Activated CD4-positive, alpha-beta T cell treated with anti-CD3 and anti-CD28 coated beads, Interleukin-10, Interleukin-2, amounts not matched to agents 100 ng/mL and 50 ng/mL, durations not matched to agents 16 hours and 8 hours (primary cell): ENCODE measurements at regions not wholly inside any gene's neighbourhood (a gene's known extent, or its start where the extent isn't known, plus 50 kb on each side); places are given as distances from the start of the nearest gene placed in this dataset.
A peak's percentile ranks its signal among the peaks of the same experiment; 100 is the strongest.

ENCODE experiments used
- DNase-seq: peaks from one replicate; pipeline ENCODE4 v3.0.0-alpha.2; 2020

GRCh38 chr6:156402227-156402626 is 375.0 kb upstream of the ARID1B start:
- no peak for DNase-seq

GRCh38 chr6:156400487-156400886 is 376.7 kb upstream of the ARID1B start:
- DNase-seq: no peak

- DNase-seq: no peak
Observed at GRCh38 chr6:156398966-156399365, 378.2 kb upstream of the ARID1B start.

- no peak for DNase-seq
Observed at GRCh38 chr6:156398371-156398770, 378.8 kb upstream of the ARID1B start.

- no peak for DNase-seq
Observed at GRCh38 chr6:156396791-156397418, 380.3 kb upstream of the ARID1B start.

GRCh38 chr6:156396068-156396771 is 381.0 kb upstream of the ARID1B start:
- DNase-seq: peak; percentile 80

- DNase-seq: peak; percentile 71
Observed at GRCh38 chr6:156395276-156395675, 381.9 kb upstream of the ARID1B start.

GRCh38 chr6:156392648-156393047 is 384.5 kb upstream of the ARID1B start:
- DNase-seq: no peak

- DNase-seq: no peak
Observed at GRCh38 chr6:156391977-156392376, 385.2 kb upstream of the ARID1B start.

- no peak for DNase-seq
Observed at GRCh38 chr6:156391061-156391672, 386.0 kb upstream of the ARID1B start.

- DNase-seq: no peak
Observed at GRCh38 chr6:156390621-156391020, 386.6 kb upstream of the ARID1B start.

GRCh38 chr6:156389296-156389695 is 387.9 kb upstream of the ARID1B start:
- DNase-seq: no peak

GRCh38 chr6:156387472-156387871 is 389.7 kb upstream of the ARID1B start:
- DNase-seq: no peak

GRCh38 chr6:156383059-156383458 is 394.1 kb upstream of the ARID1B start:
- no peak for DNase-seq

GRCh38 chr6:156379392-156380289 is 397.5 kb upstream of the ARID1B start:
- DNase-seq: no peak

- DNase-seq: peak; percentile 8
Observed at GRCh38 chr6:156378853-156379252, 398.3 kb upstream of the ARID1B start.

- no peak for DNase-seq
Observed at GRCh38 chr6:156376091-156376490, 401.1 kb upstream of the ARID1B start.

- DNase-seq: no peak
Observed at GRCh38 chr6:156359912-156360311, 417.3 kb upstream of the ARID1B start.

GRCh38 chr6:156352861-156353260 is 424.3 kb upstream of the ARID1B start:
- no peak for DNase-seq

- DNase-seq: no peak
Observed at GRCh38 chr6:156351346-156351966, 425.7 kb upstream of the ARID1B start.

GRCh38 chr6:156350337-156350736 is 426.8 kb upstream of the ARID1B start:
- no peak for DNase-seq

GRCh38 chr6:156348849-156349248 is 428.3 kb upstream of the ARID1B start:
- no peak for DNase-seq

- DNase-seq: no peak
Observed at GRCh38 chr6:156348424-156348823, 428.8 kb upstream of the ARID1B start.
